ENCODE measurements at regions not wholly inside any gene's neighbourhood (a gene's known extent, or its start where the extent isn't known, plus 50 kb on each side); places are given as distances from the start of the nearest gene placed in this dataset.

GRCh38 chr11:70915158-70915985 lies 337.0 kb downstream of the SHANK2 start:
- DNase-seq, result no peak

DNA sequence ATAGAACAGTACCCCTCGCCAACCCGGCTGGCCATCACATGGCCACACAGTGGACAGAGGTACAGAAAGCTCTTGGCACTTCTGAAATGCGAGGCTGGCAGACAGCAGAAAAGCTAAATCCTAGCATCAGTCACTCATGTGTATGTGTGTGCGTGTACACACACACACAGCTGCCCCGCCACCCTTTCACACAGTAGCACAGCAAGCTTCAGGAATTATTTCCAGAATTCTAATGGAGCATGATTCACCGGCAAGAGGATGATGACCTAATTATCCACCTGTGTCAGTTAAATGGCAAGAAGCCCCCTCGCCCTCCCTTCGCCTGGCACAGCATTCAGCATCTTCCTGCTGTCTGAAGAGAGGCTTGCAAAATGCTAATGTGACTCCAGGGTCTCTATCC lies 336.0 kb downstream of the SHANK2 start:
- no peak for DNase-seq

DNA sequence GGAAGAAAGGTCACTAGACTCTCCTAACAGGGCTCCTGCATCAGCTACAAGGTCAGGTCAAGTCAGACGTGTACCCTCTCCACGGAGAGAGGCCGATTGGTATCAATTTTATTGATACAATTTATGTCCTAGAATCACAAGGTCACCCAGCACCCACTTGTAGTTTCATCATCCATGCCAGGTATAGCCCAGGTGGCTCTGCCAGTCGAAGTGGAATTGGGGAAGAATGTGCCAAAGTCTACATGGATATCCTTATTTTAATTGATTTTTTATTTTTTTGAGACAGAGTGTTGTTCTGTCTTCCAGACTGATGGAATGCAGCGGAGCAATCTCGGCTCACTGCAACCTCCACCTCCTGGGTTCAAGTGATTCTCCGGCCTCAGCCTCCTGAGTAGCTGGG lies 334.1 kb downstream of the SHANK2 start:
- DNase-seq, result no peak

DNA sequence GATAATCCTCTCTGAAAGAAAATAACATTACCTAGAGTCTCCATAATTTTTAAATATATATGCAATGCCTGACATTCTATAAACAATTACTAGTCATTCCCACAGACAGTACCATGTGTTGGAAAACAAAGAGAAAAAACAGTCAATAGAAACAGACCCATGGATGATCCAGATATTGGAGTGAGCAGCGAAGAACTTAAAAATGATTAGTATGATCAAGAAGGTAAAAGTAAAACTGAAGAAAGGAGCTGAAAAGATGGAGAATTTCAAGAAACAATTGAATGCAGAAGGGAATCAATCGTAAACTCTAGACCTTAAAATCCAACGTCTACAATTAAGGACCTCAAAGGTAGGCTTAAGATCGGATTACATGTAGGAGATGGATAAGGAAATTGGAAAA lies 330.6 kb downstream of the SHANK2 start:
- no peak for DNase-seq

DNA sequence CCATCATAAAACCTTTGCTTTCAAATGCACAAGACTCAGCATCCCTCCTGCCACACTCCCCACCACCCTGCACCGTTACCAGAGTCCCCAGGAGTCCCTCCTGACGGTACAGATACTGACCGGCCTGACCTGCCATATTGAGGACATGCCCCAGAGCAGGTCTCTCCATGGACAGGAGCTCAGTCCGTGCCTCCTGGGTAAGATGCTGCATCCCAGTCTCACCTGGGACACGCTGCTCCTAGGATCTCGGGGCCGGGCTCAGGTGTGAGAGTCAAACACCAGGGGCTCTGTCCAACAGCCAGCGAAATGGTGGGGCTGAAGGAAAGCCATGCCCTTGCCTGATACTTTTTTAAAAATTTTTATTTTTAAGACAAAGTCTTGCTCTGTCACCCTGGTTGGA lies 328.3 kb downstream of the SHANK2 start:
- DNase-seq, result no peak

- DNase-seq, result no peak
Observed at GRCh38 chr11:70925238-70925637, 327.1 kb downstream of the SHANK2 start.

- DNase-seq, result no peak
Observed at GRCh38 chr11:70926543-70927201, 325.7 kb downstream of the SHANK2 start.

DNA sequence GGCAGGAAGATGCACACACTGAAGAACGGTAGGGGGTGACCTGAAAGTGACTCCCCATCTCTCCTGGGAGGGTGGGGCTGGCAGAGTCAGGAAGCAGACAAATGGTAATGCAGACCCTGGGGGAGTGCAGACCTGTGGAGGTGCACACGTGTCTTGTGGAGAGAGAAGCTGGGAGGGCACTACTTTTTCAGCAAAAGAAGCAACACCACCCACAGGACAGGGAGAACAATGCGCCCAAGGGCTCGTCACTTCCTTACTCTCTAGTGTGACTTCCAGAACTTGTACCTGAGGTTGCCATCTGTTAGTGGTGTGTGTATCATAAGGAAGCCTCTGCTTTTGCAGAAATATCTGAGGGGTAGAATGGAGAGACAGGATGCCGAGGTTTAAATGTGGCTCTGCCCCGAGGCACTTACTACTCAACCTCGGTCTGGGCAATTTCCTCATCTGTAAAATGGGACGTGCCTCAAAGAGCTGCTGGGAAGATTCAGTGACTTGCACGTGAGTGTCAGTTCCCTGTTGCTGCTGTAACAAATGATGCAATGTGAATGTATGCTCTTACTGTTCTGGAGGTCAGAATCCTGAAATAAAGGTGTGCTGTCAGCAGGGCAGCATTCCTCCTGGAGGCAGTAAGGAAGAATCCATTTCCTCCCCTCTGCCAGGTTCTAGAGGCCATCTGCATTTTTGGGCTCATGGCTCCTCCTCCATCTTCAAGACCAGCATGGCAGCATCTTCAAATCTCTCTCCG lies 323.4 kb downstream of the SHANK2 start:
- DNase-seq, result no peak

DNA sequence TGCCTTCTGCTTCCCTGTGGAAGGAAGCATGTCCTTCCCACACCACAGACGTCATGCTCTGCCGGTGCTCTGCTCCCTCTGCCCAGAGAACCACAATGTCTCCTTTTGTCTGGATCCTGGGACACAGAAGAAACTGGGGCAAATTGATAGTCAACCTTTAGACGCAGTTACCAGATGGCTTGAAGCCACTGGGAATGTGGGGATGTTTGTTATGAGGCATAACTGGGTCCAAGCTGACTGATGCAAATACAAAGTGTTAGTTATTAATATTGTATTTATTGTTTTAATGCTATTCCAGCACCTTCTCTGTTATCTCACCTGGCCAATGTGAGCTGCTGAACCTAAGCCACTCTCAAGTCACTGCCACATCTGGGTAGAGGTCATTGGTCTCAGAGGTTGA lies 322.2 kb downstream of the SHANK2 start:
- DNase-seq, result no peak

- no peak for DNase-seq
Observed at GRCh38 chr11:70931430-70931829, 320.9 kb downstream of the SHANK2 start.

- no peak for DNase-seq
Observed at GRCh38 chr11:70933981-70934583, 318.3 kb downstream of the SHANK2 start.

- DNase-seq, result no peak
Observed at GRCh38 chr11:70935006-70935768, 317.2 kb downstream of the SHANK2 start.

GRCh38 chr11:70942593-70942992 lies 309.8 kb downstream of the SHANK2 start:
- DNase-seq, result no peak

DNA sequence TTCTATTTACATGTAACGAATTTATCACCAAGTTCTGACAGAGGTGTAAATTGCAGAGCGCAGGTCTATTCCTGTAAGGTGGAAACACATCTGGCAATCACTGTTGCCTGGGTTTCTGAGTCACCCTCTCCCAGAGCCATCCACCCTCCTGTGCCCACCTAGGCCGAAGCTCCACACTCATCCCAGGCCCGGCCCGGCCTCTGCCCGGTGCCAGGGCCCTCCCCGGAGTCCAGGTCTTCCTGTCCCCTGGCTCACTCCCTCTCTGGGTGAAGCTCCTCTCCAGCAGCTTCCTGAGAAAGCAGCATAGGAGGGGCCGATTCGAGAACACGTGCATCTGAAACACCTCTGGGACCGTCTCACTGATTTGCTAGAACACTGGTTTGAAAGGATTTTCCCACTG lies 308.2 kb downstream of the SHANK2 start:
- no peak for DNase-seq

DNA sequence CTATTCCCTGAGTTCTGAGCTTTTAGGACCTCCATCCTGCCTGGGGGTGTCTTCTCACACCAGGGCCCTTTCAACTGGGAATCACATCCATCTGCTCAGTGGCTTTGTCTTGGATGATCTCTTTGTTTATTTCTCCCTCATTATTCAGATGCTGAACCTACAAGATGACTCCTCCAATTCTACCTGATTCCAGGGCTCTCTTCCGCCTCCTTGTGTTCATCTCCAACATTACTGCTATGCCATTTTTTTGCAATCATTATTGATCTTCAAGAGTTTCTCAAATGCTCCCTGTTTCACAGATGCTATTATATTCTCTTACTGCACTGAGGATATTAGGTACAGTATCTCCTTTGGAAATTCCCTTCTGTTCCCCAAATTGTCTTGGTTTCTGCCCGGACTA lies 307.7 kb downstream of the SHANK2 start:
- DNase-seq, result no peak

DNA sequence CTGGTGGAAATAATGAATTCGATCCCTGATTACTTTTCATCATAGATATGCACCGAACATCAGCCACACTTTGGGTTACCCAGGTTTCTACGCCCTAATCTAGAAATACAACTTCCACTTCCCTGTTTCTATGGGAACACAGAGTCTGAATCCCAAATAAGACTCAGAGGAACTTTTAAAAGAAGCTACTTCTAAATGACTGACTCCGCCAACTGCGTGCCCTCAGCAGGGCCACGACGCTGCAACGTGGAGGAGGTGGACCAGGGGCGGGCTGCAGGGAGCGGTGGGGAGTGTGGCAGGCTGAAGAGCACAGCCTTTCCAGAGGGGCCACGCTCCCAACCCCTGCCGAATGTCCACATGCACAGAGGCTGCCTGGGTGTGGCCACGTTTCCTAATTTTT lies 304.0 kb downstream of the SHANK2 start:
- DNase-seq, result no peak

GRCh38 chr11:70948855-70949531 lies 303.4 kb downstream of the SHANK2 start:
- peak; percentile 81 for DNase-seq

DNA sequence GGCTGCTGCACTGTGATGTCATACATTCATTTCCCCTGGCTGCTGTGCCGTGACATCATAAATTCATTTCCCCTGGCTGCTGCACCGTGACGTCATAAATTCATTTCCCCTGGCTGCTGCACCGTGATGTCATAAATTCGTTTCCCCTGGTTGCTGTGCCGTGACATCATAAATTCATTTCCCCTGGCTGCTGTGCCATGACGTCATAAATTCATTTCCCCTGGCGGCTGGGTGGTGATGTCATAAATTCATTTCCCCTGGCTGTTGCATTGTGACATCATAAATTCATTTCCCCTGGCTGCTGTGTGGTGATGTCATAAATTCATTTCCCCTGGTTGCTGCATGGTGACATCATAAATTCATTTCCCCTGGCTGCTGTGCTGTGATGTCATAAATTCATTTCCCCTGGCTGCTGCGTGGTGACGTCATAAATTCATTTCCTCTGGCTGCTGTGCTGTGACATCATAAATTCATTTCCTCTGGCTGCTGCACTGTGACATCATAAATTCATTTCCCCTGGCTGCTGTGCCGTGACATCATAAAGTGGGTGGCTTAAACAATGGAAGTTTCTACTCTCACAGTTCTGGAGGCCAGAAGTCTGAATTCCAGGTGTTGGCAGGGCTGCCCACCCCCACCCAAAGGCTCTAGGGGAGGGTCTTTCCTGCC lies 301.1 kb downstream of the SHANK2 start:
- DNase-seq, result no peak

- no peak for DNase-seq
Observed at GRCh38 chr11:70952191-70952590, 300.2 kb downstream of the SHANK2 start.

DNA sequence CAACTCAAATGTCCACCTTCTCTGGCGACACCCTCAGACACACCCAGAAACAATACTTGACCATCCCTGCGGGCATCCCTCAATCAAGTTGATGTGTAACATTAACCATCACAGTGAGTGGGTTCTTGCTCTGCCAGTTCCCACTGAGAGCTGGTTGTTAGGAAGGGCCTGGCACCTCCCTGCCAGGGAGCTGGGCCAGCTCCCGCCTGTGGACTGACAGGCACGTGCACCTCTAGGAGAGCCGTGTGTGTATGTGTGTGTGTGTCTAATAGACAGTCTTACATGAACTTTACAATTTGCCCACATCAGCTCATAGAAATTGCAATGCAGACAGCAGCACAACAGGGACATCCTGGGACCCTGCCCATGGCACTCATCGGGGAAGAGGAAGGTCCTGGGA lies 298.7 kb downstream of the SHANK2 start:
- DNase-seq, result no peak

GRCh38 chr11:70954471-70954870 lies 297.9 kb downstream of the SHANK2 start:
- DNase-seq, result no peak

Measured in NCI-H510A (cell line).